Calu3 (cell line): ENCODE measurements at regions not wholly inside any gene's neighbourhood (a gene's known extent, or its start where the extent isn't known, plus 50 kb on each side); places are given as distances from the start of the nearest gene placed in this dataset.
A peak's percentile ranks its signal among the peaks of the same experiment; 100 is the strongest.

ENCODE experiments used
- BruUV-seq: library from RNA; stranded (reverse); fragments of 400-500 nt; replicated peaks from 2 replicates; lab custom pipeline; 2021; lab: Mats Ljungman, UMichigan
- CTCF ChIA-PET: fragments of 300-600 bp; sonication (Branson Sonifier 250); formaldehyde crosslinking; loops from one replicate; lab custom pipeline; 2022; ENCODE audit warnings: antibody characterized with exemption; lab: Charles Lee
- DNase-seq: peaks from one replicate; pipeline ENCODE4 v3.0.0; 2022
- H3K27ac Mint-ChIP-seq: one replicate; pipeline ENCODE4 v1.8.0; 2022; ENCODE audit warnings: mixed read lengths; ENCODE audit not compliant: unreplicated experiment
- H3K27me3 Mint-ChIP-seq: one replicate; pipeline ENCODE4 v1.8.0; 2022; ENCODE audit warnings: mixed read lengths; ENCODE audit not compliant: unreplicated experiment
- H3K36me3 Mint-ChIP-seq: one replicate; pipeline ENCODE4 v1.8.0; 2022; ENCODE audit warnings: mild to moderate bottlenecking, moderate library complexity, mixed read lengths; ENCODE audit not compliant: insufficient read depth, unreplicated experiment
- H3K4me1 Mint-ChIP-seq: one replicate; pipeline ENCODE4 v1.8.0; 2022; ENCODE audit warnings: mild to moderate bottlenecking, low read depth, mixed read lengths; ENCODE audit not compliant: unreplicated experiment
- H3K4me3 Mint-ChIP-seq: one replicate; pipeline ENCODE4 v1.8.0; 2022; ENCODE audit warnings: mild to moderate bottlenecking, low read depth, moderate library complexity, mixed read lengths; ENCODE audit not compliant: unreplicated experiment
- H3K9me3 Mint-ChIP-seq: one replicate; pipeline ENCODE4 v1.8.0; 2022; ENCODE audit warnings: low read depth, mixed read lengths; ENCODE audit not compliant: unreplicated experiment
- CTCF ChIP-seq: fragments of 200-600 bp; IDR thresholded peaks from one replicate; pipeline ENCODE4 v1.8.0; 2022; ENCODE audit warnings: antibody characterized with exemption; ENCODE audit not compliant: unreplicated experiment
- intact Hi-C: fragments of 100-400 bp; cut with micrococcal nuclease; formaldehyde crosslinking; loops from one replicate; pipeline ENCODE4 v1.10.0; 2022; ENCODE audit not compliant: unreplicated experiment

DNA sequence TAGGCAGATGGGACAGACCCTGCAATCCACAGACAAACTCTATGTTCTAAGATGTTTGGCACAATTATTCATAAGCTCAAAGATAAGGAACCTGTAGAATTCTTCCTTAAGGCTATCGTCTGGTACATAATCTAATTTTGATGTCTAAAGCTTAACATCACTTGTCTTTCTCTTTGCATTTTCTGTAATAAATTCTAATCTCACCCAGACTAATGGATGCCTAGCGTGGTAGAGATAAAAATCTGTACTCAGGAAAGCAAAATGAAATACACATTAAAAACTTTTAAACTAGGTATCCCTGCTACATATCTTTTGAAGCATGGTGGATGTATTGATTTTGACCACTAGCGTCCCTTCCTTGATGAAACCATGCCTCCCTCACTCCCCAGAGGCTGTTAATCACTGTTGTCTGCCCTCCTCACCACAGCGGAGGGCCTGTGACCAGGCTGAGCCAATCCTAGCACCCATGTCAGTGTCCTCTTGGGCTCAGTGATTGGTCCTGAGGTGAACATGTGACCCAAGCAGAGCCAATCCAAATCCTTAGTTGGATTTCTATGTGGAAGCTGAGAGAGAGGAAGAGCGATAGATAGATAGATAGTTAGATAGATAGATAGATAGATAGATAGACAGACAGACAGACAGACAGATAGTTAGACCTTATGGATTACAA lies 82.2 kb upstream of the GRK3 start:
- Mint-ChIP-seq H3K27ac (no peak overlapping the region), H3K27me3 (no peaks in the 10 kb centered on the region), H3K4me3 (no peak overlapping the region), H3K4me1 (peaks cover 37% of the 10 kb centered on the region), H3K36me3 (peaks cover 16% of the 10 kb centered on the region), H3K9me3 (no peaks in the 10 kb centered on the region)
- no peak for DNase-seq
- BruUV-seq = no TSS peak
- CTCF ChIA-PET = interaction anchor here (1.1 to 1.3 kb wide), 2 partner anchors 30 to 291 kb away, joined by 3 read pairs; no protein-coding TSS in a partner anchor
- intact Hi-C loops = no loop called here
- no peak for TF ChIP-seq CTCF

GRCh38 chr22:25482868-25483639 lies 81.4 kb upstream of the GRK3 start:
- TF ChIP-seq CTCF = no peak
- CTCF ChIA-PET = interaction anchor here (1.1 to 1.3 kb wide), 2 partner anchors 31 to 290 kb away, joined by 3 read pairs; no protein-coding TSS in a partner anchor
- intact Hi-C loops = no loop called here
- no peak for DNase-seq
- Mint-ChIP-seq H3K36me3 (peaks cover 24% of the 10 kb centered on the region), H3K27me3 (no peaks in the 10 kb centered on the region), H3K27ac (peak overlapping the region; percentile 5), H3K4me1 (peaks cover 46% of the 10 kb centered on the region), H3K9me3 (no peaks in the 10 kb centered on the region), H3K4me3 (no peak overlapping the region)
- no TSS peak for BruUV-seq

GRCh38 chr22:25483931-25484330 lies 80.5 kb upstream of the GRK3 start:
- Mint-ChIP-seq H3K27ac (peak overlapping the region; percentile 5), H3K4me1 (peaks cover 53% of the 10 kb centered on the region), H3K9me3 (no peaks in the 10 kb centered on the region), H3K27me3 (no peaks in the 10 kb centered on the region), H3K4me3 (no peak overlapping the region), H3K36me3 (peaks cover 28% of the 10 kb centered on the region)
- DNase-seq = no peak
- BruUV-seq = no TSS peak
- TF ChIP-seq CTCF = no peak
- intact Hi-C loops = no loop called here
- CTCF ChIA-PET = interaction anchor here (1.3 kb wide), 1 partner anchor 289 kb away, joined by 3 read pairs; no protein-coding TSS in a partner anchor

GRCh38 chr22:25484521-25485315 lies 79.8 kb upstream of the GRK3 start:
- H3K9me3 Mint-ChIP-seq = no peaks in the 10 kb centered on the region
- no TSS peak for BruUV-seq
- no peak overlapping the region for H3K4me3 Mint-ChIP-seq
- no peak for DNase-seq
- peaks cover 53% of the 10 kb centered on the region for H3K4me1 Mint-ChIP-seq
- TF ChIP-seq CTCF = no peak
- H3K27ac Mint-ChIP-seq = no peak overlapping the region
- no peaks in the 10 kb centered on the region for H3K27me3 Mint-ChIP-seq
- peaks cover 28% of the 10 kb centered on the region for H3K36me3 Mint-ChIP-seq
- CTCF ChIA-PET = no interaction called here
- intact Hi-C loops = no loop called here
